LNCaP clone FGC (cell line): ENCODE measurements at regions not wholly inside any gene's neighbourhood (a gene's known extent, or its start where the extent isn't known, plus 50 kb on each side); places are given as distances from the start of the nearest gene placed in this dataset.
"Not testable (repeated sequence)": the region's sequence is repeated elsewhere in the genome, so short reads cannot be mapped to it uniquely, and the experiment has no call there.

ENCODE experiments used
- DNase-seq: peaks from one replicate; pipeline ENCODE4 v3.0.0-alpha.2; 2011; ENCODE audit warnings: low read depth
- H3K4me3 ChIP-seq: 2 replicates; pipeline ENCODE4 v1.5.1; 2011; ENCODE audit warnings: mild to moderate bottlenecking, low read depth, low read length, control low read depth
- TF ChIP-seq, protein P1 (sequence below): IDR thresholded peaks from 2 replicates; pipeline ENCODE4 v1.5.1; 2012; ENCODE audit warnings: mild to moderate bottlenecking; ENCODE audit not compliant: control insufficient read depth, insufficient read depth; ENCODE audit errors: extremely low read depth

DNA sequence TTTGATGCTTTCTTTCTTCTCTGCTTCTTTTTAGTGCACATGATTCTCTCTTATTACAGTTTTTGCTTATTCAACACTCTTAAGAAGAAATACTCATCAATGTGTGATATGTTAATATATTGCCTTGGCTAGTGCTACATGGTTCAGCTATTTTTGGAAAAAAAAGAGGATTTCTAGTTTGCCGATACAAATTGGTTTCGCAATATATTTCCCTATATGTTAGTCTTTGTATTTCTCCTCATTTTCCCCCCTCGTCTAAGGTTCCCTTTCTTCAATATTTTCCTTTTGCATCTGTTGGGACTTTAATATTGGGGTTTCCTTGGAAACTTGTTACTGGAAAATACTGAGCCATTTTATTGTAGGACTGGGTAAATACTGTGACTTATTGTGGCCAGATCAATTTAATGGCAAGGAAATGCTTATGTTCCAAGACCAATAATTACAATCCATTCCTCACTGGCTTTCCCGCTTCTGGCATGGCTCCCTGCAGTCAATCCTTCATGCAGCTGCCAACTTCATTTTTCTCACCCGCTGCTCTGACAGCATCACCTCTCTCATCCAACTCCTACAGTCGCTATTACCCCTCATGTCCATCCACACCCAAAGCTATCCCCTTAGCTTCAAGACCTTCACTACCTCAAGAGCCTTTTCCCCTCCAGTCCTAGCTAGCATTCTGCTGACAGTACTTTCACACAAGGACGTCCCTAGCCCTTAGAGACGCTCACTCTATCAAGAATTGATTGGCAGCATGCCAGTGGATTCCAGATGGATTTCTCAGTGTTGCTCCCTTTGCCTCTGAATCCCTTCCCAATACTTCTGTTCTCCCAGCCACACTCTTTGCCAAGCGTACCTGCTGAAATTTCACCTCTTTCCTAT is 280.1 kb upstream of the TMTC4 start:
- H3K4me3 ChIP-seq, result no peak overlapping the region
- TF ChIP-seq, protein P1, sequence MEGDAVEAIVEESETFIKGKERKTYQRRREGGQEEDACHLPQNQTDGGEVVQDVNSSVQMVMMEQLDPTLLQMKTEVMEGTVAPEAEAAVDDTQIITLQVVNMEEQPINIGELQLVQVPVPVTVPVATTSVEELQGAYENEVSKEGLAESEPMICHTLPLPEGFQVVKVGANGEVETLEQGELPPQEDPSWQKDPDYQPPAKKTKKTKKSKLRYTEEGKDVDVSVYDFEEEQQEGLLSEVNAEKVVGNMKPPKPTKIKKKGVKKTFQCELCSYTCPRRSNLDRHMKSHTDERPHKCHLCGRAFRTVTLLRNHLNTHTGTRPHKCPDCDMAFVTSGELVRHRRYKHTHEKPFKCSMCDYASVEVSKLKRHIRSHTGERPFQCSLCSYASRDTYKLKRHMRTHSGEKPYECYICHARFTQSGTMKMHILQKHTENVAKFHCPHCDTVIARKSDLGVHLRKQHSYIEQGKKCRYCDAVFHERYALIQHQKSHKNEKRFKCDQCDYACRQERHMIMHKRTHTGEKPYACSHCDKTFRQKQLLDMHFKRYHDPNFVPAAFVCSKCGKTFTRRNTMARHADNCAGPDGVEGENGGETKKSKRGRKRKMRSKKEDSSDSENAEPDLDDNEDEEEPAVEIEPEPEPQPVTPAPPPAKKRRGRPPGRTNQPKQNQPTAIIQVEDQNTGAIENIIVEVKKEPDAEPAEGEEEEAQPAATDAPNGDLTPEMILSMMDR, result no peak
- DNase-seq, result no peak

DNA sequence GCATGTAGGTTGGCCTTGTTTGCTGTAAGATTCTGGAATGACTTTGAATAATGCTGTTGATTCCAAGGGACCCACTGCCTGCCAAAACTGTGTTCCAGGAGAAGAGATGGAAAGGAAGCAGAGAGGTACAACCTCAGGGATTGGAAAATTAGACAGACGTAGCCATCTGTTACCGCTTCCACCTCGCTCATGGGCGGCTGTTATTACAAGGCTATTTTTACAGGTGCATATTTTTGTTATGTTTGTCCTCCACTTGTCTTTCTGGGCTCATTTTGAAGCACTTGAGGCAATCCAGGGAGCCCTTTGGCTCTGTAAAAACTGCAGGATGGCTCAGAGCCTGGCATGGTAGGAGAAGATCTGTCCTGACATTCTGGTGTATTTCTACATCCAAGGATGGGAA is 276.4 kb upstream of the TMTC4 start:
- H3K4me3 ChIP-seq, result no peak overlapping the region
- TF ChIP-seq, protein P1, result no peak
- DNase-seq, result no peak

DNA sequence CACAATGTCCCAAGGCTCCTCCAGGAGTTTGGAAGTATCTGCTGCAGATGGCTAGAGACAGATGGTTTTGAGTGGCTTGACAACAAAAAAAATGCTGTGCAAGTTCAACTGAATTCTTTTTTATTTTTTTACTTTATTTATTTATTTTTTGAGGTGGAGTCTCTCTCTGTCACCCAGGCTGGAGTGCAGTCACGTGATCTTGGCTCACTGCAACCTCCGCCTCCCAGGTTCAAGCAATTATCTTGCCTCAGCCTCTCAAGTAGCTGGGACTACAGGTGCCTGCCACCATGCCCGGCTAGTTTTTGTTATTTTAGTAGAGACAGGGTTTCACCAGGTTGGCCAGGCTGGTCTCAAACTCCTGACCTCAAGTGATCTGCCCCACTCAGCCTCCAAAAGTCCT is 274.3 kb upstream of the TMTC4 start:
- not testable (repeated sequence) for DNase-seq, H3K4me3 ChIP-seq

DNA sequence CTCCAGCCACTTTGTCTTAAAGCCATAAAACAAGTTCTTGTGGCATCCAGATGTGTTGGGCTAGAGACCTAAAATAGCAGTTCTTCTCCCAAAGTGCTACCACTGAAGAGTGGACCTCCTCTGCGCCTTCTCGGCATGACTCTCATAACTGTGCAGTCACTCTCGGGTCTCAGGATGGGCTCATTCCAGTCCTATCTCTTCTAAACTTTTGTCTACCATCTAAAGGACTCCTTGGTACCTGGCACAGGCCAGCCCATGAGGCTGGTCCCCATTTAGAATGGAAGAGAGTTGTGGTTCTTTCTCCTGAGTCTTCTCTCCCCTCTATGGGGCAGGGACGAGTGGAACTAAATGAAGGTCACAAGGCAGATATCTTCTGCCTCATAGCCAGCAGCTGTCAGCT is 272.0 kb upstream of the TMTC4 start:
- no peak for DNase-seq
- no peak overlapping the region for H3K4me3 ChIP-seq
- TF ChIP-seq, protein P1, result no peak

DNA sequence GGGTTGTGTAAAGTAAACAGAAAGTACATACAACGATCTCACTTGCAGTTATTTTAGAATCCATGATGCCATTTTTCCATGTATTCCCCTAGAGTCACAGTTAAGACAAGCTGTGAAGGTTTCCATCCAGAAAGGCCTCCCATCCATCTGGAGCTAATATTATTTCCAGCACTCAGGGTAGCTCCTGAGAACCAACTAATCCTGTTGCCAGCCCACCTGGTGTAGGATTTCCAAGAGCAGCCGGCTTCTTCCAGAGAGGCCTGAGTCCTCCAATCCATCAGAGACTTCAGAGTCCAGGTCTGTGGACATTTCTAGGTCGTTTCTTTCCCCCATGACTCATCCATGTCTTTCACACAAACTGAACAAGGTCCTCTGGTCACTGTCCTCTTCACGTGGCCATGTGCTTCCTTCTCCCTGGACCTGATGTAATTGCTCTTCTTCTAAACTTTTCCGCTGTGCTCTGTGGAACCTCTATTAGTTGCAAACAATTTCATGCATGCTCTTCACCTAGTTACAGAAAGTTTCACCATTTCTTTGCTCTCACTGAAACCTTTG is 270.3 kb upstream of the TMTC4 start:
- TF ChIP-seq, protein P1, result no peak
- DNase-seq, result no peak
- no peak overlapping the region for H3K4me3 ChIP-seq

DNA sequence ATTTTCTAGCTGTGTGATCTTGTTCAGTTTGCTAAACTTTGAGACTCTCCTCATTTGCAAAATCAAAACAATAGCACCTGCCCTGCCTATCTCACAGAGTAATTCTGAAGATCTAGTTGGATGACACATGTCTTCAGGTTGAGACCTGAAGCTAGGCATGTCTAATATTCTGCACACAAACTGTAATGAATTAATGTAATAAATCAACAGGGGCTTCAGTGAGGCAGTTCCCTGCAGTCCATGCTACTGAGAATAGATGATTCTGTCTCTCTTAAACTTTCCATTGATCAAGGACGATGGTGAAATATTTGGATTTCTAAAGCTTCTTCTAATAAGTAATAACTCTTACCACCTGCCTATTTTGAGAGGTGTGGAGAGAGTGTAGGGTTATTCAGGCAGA is 268.1 kb upstream of the TMTC4 start:
- H3K4me3 ChIP-seq, result no peak overlapping the region
- DNase-seq, result no peak
- TF ChIP-seq, protein P1, result no peak

DNA sequence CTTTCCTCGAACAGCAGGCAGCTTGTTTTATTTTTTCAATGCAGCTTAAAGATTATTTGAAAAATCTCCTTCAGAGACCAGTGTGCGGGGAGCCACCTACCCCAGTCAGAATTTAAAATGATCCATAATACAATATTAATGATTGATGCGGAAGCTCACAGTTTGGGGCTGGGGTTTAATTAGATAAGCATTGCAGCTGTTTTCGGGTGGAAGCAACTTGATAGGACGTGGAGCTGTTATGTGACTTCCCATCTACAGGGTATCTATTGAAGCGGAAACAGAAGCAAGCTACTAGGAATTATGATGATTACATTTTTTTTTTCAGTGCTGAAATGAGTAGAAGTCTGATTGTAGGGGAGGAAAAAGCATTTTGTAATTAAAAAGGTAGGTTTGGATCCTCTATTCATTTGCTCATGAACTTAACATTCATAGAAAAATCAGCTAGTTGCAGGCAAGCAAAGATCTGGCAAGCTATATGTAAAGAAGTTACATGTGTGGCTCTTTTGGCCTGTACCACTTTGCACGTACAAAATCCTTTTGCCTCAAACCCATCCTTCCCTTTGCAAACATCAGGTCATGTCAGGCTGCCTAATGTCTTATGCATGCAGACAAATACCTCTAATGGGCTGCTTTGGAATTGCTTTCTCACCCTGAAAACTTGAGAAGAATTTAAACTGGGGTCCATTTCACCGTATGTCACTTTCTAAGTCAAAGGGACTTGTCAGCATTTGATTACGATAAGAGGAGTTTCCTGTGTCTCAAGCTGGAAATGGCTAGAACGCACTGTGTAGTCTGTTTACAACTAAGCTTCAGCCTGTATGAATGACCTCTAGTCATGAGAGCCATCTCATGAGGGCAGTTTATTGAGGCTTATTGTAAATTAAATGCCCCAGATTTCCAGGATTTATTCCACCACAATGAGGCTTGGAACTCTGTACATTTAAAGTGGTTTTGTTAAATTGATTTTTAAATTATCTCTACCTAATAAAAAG is 267.1 kb upstream of the TMTC4 start:
- DNase-seq, result no peak
- TF ChIP-seq, protein P1, result no peak
- H3K4me3 ChIP-seq, result no peak overlapping the region
